ENCODE measurements at regions not wholly inside any gene's neighbourhood (a gene's known extent, or its start where the extent isn't known, plus 50 kb on each side); places are given as distances from the start of the nearest gene placed in this dataset.

GRCh38 chr5:34498572-34498971 is 157.6 kb upstream of the RAI14 start:
- no peak for TF ChIP-seq POLR2AphosphoS5 (IDR thresholded peaks at IDR 0.05; ENCODE audit: low read depth, low read length)
- no peak for TF ChIP-seq POLR2A (IDR thresholded peaks at IDR 0.05; ENCODE audit: low read depth, low read length)
- TF ChIP-seq PAX5 (IDR thresholded peaks at IDR 0.05; ENCODE audit: insufficient read depth, low read length, severe bottlenecking) = no peak

Measured in GM12891 (cell line).